Endothelial cell (in vitro differentiated cells): ENCODE measurements at regions not wholly inside any gene's neighbourhood (a gene's known extent, or its start where the extent isn't known, plus 50 kb on each side); places are given as distances from the start of the nearest gene placed in this dataset.

Source experiments
- DNase-seq: peaks from one replicate; pipeline ENCODE4 v3.0.0; 2021; ENCODE audit warnings: low spot score
- H3K27ac Mint-ChIP-seq: one replicate; pipeline ENCODE4 v1.8.0; 2021; ENCODE audit warnings: mixed read lengths, inconsistent platforms; ENCODE audit not compliant: unreplicated experiment
- H3K27me3 Mint-ChIP-seq: one replicate; pipeline ENCODE4 v1.8.0; 2021; ENCODE audit warnings: mild to moderate bottlenecking, moderate library complexity, mixed read lengths, inconsistent platforms; ENCODE audit not compliant: unreplicated experiment
- H3K36me3 Mint-ChIP-seq: one replicate; pipeline ENCODE4 v1.8.0; 2021; ENCODE audit warnings: mild to moderate bottlenecking, low read depth, mixed read lengths, inconsistent platforms; ENCODE audit not compliant: unreplicated experiment
- H3K4me1 Mint-ChIP-seq: one replicate; pipeline ENCODE4 v1.8.0; 2021; ENCODE audit warnings: mild to moderate bottlenecking, mixed read lengths, inconsistent platforms; ENCODE audit not compliant: unreplicated experiment
- H3K4me3 Mint-ChIP-seq: one replicate; pipeline ENCODE4 v1.8.0; 2021; ENCODE audit warnings: mild to moderate bottlenecking, mixed read lengths, inconsistent platforms; ENCODE audit not compliant: unreplicated experiment
- H3K9me3 Mint-ChIP-seq: one replicate; pipeline ENCODE4 v1.8.0; 2021; ENCODE audit warnings: mixed read lengths, inconsistent platforms; ENCODE audit not compliant: unreplicated experiment
- CTCF ChIP-seq: fragments of 200-600 bp; sonication (generic); IDR thresholded peaks from one replicate; pipeline ENCODE4 v1.5.0; 2021; ENCODE audit warnings: antibody characterized with exemption; ENCODE audit not compliant: unreplicated experiment

GRCh38 chr10:129163531-129163930 lies 303.5 kb upstream of the MGMT start:
- Mint-ChIP-seq H3K9me3 (peaks cover 4% of the 10 kb centered on the region), H3K27me3 (no peaks in the 10 kb centered on the region), H3K36me3 (no peaks in the 10 kb centered on the region), H3K4me3 (no peak overlapping the region), H3K27ac (no peak overlapping the region), H3K4me1 (no peaks in the 10 kb centered on the region)
- DNase-seq: no peak
- no peak for TF ChIP-seq CTCF

GRCh38 chr10:129165076-129165720 lies 301.8 kb upstream of the MGMT start:
- no peaks in the 10 kb centered on the region for H3K36me3 Mint-ChIP-seq
- TF ChIP-seq CTCF: no peak
- peaks cover 4% of the 10 kb centered on the region for H3K4me1 Mint-ChIP-seq
- no peaks in the 10 kb centered on the region for H3K27me3 Mint-ChIP-seq
- no peaks in the 10 kb centered on the region for H3K9me3 Mint-ChIP-seq
- H3K4me3 Mint-ChIP-seq: no peak overlapping the region
- DNase-seq: no peak
- no peak overlapping the region for H3K27ac Mint-ChIP-seq

GRCh38 chr10:129165770-129166169 lies 301.3 kb upstream of the MGMT start:
- no peak overlapping the region for H3K27ac Mint-ChIP-seq
- TF ChIP-seq CTCF: no peak
- no peaks in the 10 kb centered on the region for H3K27me3 Mint-ChIP-seq
- no peaks in the 10 kb centered on the region for H3K9me3 Mint-ChIP-seq
- peaks cover 4% of the 10 kb centered on the region for H3K4me1 Mint-ChIP-seq
- no peaks in the 10 kb centered on the region for H3K36me3 Mint-ChIP-seq
- H3K4me3 Mint-ChIP-seq: no peak overlapping the region
- DNase-seq: no peak

- H3K4me3 Mint-ChIP-seq: no peak overlapping the region
- H3K27ac Mint-ChIP-seq: no peak overlapping the region
- H3K4me1 Mint-ChIP-seq: peaks cover 4% of the 10 kb centered on the region
- no peak for DNase-seq
- TF ChIP-seq CTCF: no peak
- no peaks in the 10 kb centered on the region for H3K27me3 Mint-ChIP-seq
- H3K36me3 Mint-ChIP-seq: no peaks in the 10 kb centered on the region
- no peaks in the 10 kb centered on the region for H3K9me3 Mint-ChIP-seq
Measured at GRCh38 chr10:129168660-129169059, 298.4 kb upstream of the MGMT start.

- Mint-ChIP-seq H3K4me3 (no peak overlapping the region), H3K27ac (no peak overlapping the region), H3K27me3 (no peaks in the 10 kb centered on the region), H3K4me1 (peaks cover 4% of the 10 kb centered on the region), H3K9me3 (no peaks in the 10 kb centered on the region), H3K36me3 (no peaks in the 10 kb centered on the region)
- DNase-seq: no peak
- TF ChIP-seq CTCF: no peak
Measured at GRCh38 chr10:129169115-129169514, 297.9 kb upstream of the MGMT start.
